Fibroblast of upper back skin (primary cell): ENCODE measurements at regions not wholly inside any gene's neighbourhood (a gene's known extent, or its start where the extent isn't known, plus 50 kb on each side); places are given as distances from the start of the nearest gene placed in this dataset.
A peak's percentile ranks its signal among the peaks of the same experiment; 100 is the strongest.

ENCODE experiments used
- DNase-seq: peaks from one replicate; pipeline ENCODE4 v3.0.0-alpha.2; 2013

- no peak for DNase-seq
Observed at GRCh38 chr4:181650033-181650825, 593.0 kb upstream of the TENM3 start.

GRCh38 chr4:181656748-181657147, 586.5 kb upstream of the TENM3 start:
- DNase-seq: no peak

- DNase-seq: peak; percentile 53
Observed at GRCh38 chr4:181659202-181659601, 584.0 kb upstream of the TENM3 start.

GRCh38 chr4:181659876-181660275, 583.3 kb upstream of the TENM3 start:
- DNase-seq: no peak

GRCh38 chr4:181661090-181661489, 582.1 kb upstream of the TENM3 start:
- peak; percentile 91 for DNase-seq

- no peak for DNase-seq
Observed at GRCh38 chr4:181661923-181662322, 581.3 kb upstream of the TENM3 start.

- DNase-seq: peak; percentile 90
Observed at GRCh38 chr4:181662383-181662782, 580.8 kb upstream of the TENM3 start.

- no peak for DNase-seq
Observed at GRCh38 chr4:181670506-181670905, 572.7 kb upstream of the TENM3 start.

GRCh38 chr4:181671672-181672071, 571.5 kb upstream of the TENM3 start:
- DNase-seq: no peak

GRCh38 chr4:181672751-181673150, 570.5 kb upstream of the TENM3 start:
- no peak for DNase-seq

- DNase-seq: peak; percentile 88
Observed at GRCh38 chr4:181674315-181674875, 568.8 kb upstream of the TENM3 start.

- DNase-seq: no peak
Observed at GRCh38 chr4:181676546-181676945, 566.7 kb upstream of the TENM3 start.

- peak; percentile 55 for DNase-seq
Observed at GRCh38 chr4:181677201-181677600, 566.0 kb upstream of the TENM3 start.

- no peak for DNase-seq
Observed at GRCh38 chr4:181677621-181678020, 565.6 kb upstream of the TENM3 start.

GRCh38 chr4:181679754-181680153, 563.4 kb upstream of the TENM3 start:
- DNase-seq: no peak

- DNase-seq: peak; percentile 41
Observed at GRCh38 chr4:181682367-181683047, 560.7 kb upstream of the TENM3 start.

- peak; percentile 80 for DNase-seq
Observed at GRCh38 chr4:181684310-181684709, 558.9 kb upstream of the TENM3 start.

GRCh38 chr4:181685461-181685860, 557.7 kb upstream of the TENM3 start:
- peak; percentile 57 for DNase-seq

GRCh38 chr4:181685911-181686310, 557.3 kb upstream of the TENM3 start:
- DNase-seq: peak; percentile 86

GRCh38 chr4:181687116-181687515, 556.1 kb upstream of the TENM3 start:
- peak; percentile 10 for DNase-seq

GRCh38 chr4:181688432-181688831, 554.8 kb upstream of the TENM3 start:
- DNase-seq: peak; percentile 68

- peak; percentile 64 for DNase-seq
Observed at GRCh38 chr4:181688872-181689271, 554.3 kb upstream of the TENM3 start.

- peak; percentile 26 for DNase-seq
Observed at GRCh38 chr4:181690498-181690897, 552.7 kb upstream of the TENM3 start.

GRCh38 chr4:181692965-181693364, 550.2 kb upstream of the TENM3 start:
- no peak for DNase-seq
